GM18861 (cell line): ENCODE measurements at regions not wholly inside any gene's neighbourhood (a gene's known extent, or its start where the extent isn't known, plus 50 kb on each side); places are given as distances from the start of the nearest gene placed in this dataset.

Experiments used
- ATAC-seq: cut with Tn5 transposase; IDR thresholded peaks from one replicate; pipeline ENCODE4 v1.9.1; 2021; ENCODE audit not compliant: unreplicated experiment

- no peak for ATAC-seq
Measured at GRCh38 chr6:40912158-40912946, 126.7 kb downstream of the UNC5CL start.

- ATAC-seq = no peak
Measured at GRCh38 chr6:40910260-40910893, 128.6 kb downstream of the UNC5CL start.

GRCh38 chr6:40909811-40910210 is 129.2 kb downstream of the UNC5CL start:
- no peak for ATAC-seq

- no peak for ATAC-seq
Measured at GRCh38 chr6:40907198-40907701, 131.8 kb downstream of the UNC5CL start.

GRCh38 chr6:40906759-40907158 is 132.3 kb downstream of the UNC5CL start:
- no peak for ATAC-seq

- ATAC-seq = no peak
Measured at GRCh38 chr6:40904583-40905194, 134.3 kb downstream of the UNC5CL start.

- ATAC-seq = no peak
Measured at GRCh38 chr6:40903456-40903855, 135.6 kb downstream of the UNC5CL start.

- no peak for ATAC-seq
Measured at GRCh38 chr6:40901322-40902055, 137.5 kb downstream of the UNC5CL start.

GRCh38 chr6:40900791-40901190 is 138.2 kb downstream of the UNC5CL start:
- no peak for ATAC-seq

- ATAC-seq = no peak
Measured at GRCh38 chr6:40899684-40900155, 139.3 kb downstream of the UNC5CL start.

- no peak for ATAC-seq
Measured at GRCh38 chr6:40898073-40898472, 140.9 kb downstream of the UNC5CL start.

- ATAC-seq = no peak
Measured at GRCh38 chr6:40897390-40898003, 141.5 kb downstream of the UNC5CL start.

GRCh38 chr6:40896696-40897095 is 142.3 kb downstream of the UNC5CL start:
- ATAC-seq = no peak

GRCh38 chr6:40894962-40895799 is 143.8 kb downstream of the UNC5CL start:
- ATAC-seq = no peak

GRCh38 chr6:40893021-40893420 is 146.0 kb downstream of the UNC5CL start:
- ATAC-seq = no peak

GRCh38 chr6:40892223-40892622 is 146.8 kb downstream of the UNC5CL start:
- ATAC-seq = no peak

GRCh38 chr6:40891686-40892085 is 147.3 kb downstream of the UNC5CL start:
- ATAC-seq = no peak

- no peak for ATAC-seq
Measured at GRCh38 chr6:40891131-40891530, 147.9 kb downstream of the UNC5CL start.

GRCh38 chr6:40889137-40889832 is 149.7 kb downstream of the UNC5CL start:
- no peak for ATAC-seq
